WTC11 (cell line): ENCODE measurements at regions not wholly inside any gene's neighbourhood (a gene's known extent, or its start where the extent isn't known, plus 50 kb on each side); places are given as distances from the start of the nearest gene placed in this dataset.

Source experiments
- ATAC-seq: fragments of 200-7000 bp; cut with Tn5 transposase; 2 replicates; pipeline ENCODE4 v1.10.0; 2021; ENCODE audit warnings: mild to moderate bottlenecking, moderate library complexity
- CTCF ChIA-PET: fragments of 300-600 bp; sonication (Branson Sonifier 250); formaldehyde crosslinking; loops from one replicate; lab custom pipeline; 2021; ENCODE audit warnings: antibody characterized with exemption; lab: Charles Lee
- POLR2A ChIA-PET: fragments of 350-600 bp; sonication (Branson Sonifier 250); formaldehyde crosslinking; loops from one replicate; lab custom pipeline; 2021; ENCODE audit warnings: antibody characterized with exemption; lab: Charles Lee
- DNase-seq: peaks from one replicate; pipeline ENCODE4 v3.0.0; 2021; ENCODE audit warnings: low spot score
- H3K27ac Mint-ChIP-seq: 2 replicates; pipeline ENCODE4 v1.8.0; 2021; ENCODE audit warnings: mixed read lengths
- H3K27me3 Mint-ChIP-seq: 2 replicates; pipeline ENCODE4 v1.8.0; 2021; ENCODE audit warnings: low read depth, mild to moderate bottlenecking, moderate library complexity, mixed read lengths
- H3K36me3 Mint-ChIP-seq: 2 replicates; pipeline ENCODE4 v1.8.0; 2021; ENCODE audit warnings: mixed read lengths
- H3K4me1 Mint-ChIP-seq: 2 replicates; pipeline ENCODE4 v1.8.0; 2022; ENCODE audit warnings: mixed read lengths
- H3K4me3 Mint-ChIP-seq: 2 replicates; pipeline ENCODE4 v1.8.0; 2021; ENCODE audit warnings: mild to moderate bottlenecking, moderate library complexity, mixed read lengths
- H3K9me3 Mint-ChIP-seq: 2 replicates; pipeline ENCODE4 v1.8.0; 2021; ENCODE audit warnings: mixed read lengths
- CREB1 ChIP-seq: sonication (generic); formaldehyde crosslinking; IDR thresholded peaks from 2 replicates; pipeline ENCODE4 v1.8.0; 2023; ENCODE audit warnings: mild to moderate bottlenecking, missing genetic modification reagents
- E2F4 ChIP-seq: sonication (generic); formaldehyde crosslinking; IDR thresholded peaks from 2 replicates; pipeline ENCODE4 v1.8.1; 2022; ENCODE audit warnings: low read depth, mild to moderate bottlenecking, moderate library complexity, missing genetic modification reagents, borderline replicate concordance
- GABPB1 ChIP-seq: sonication (generic); formaldehyde crosslinking; IDR thresholded peaks from 2 replicates; pipeline ENCODE4 v1.8.1; 2023; ENCODE audit warnings: mild to moderate bottlenecking, missing genetic modification reagents
- IRF1 ChIP-seq: sonication (generic); formaldehyde crosslinking; IDR thresholded peaks from 2 replicates; pipeline ENCODE4 v1.8.0; 2023; ENCODE audit warnings: missing genetic modification reagents
- JAZF1 ChIP-seq: fragments of 250-450 bp; sonication (Bioruptor Pico); IDR thresholded peaks from 2 replicates; pipeline ENCODE4 v1.9.0; 2021; ENCODE audit warnings: moderate library complexity, mild to moderate bottlenecking, inconsistent platforms
- JUN ChIP-seq: sonication (generic); formaldehyde crosslinking; IDR thresholded peaks from 2 replicates; pipeline ENCODE4 v1.8.0; 2023; ENCODE audit warnings: mild to moderate bottlenecking, missing genetic modification reagents
- MAX ChIP-seq: sonication (generic); formaldehyde crosslinking; IDR thresholded peaks from 2 replicates; pipeline ENCODE4 v1.8.0; 2022; ENCODE audit warnings: mild to moderate bottlenecking, missing genetic modification reagents
- NR2C2 ChIP-seq: sonication (generic); formaldehyde crosslinking; IDR thresholded peaks from 2 replicates; pipeline ENCODE4 v1.8.0; 2022; ENCODE audit warnings: mild to moderate bottlenecking, missing genetic modification reagents
- PREB ChIP-seq: sonication (generic); formaldehyde crosslinking; IDR thresholded peaks from 2 replicates; pipeline ENCODE4 v1.8.1; 2022; ENCODE audit warnings: mild to moderate bottlenecking, missing genetic modification reagents, moderate library complexity, borderline replicate concordance
- RELA ChIP-seq: sonication (generic); formaldehyde crosslinking; IDR thresholded peaks from 2 replicates; pipeline ENCODE4 v1.8.1; 2022; ENCODE audit warnings: missing genetic modification reagents, mild to moderate bottlenecking, borderline replicate concordance
- RORB ChIP-seq: fragments of 250-450 bp; sonication (Bioruptor Pico); IDR thresholded peaks from 2 replicates; pipeline ENCODE4 v1.9.0; 2021; ENCODE audit warnings: mild to moderate bottlenecking
- SMAD3 ChIP-seq: sonication (generic); formaldehyde crosslinking; IDR thresholded peaks from 2 replicates; pipeline ENCODE4 v1.8.0; 2022; ENCODE audit warnings: missing genetic modification reagents, mild to moderate bottlenecking, borderline replicate concordance
- USF2 ChIP-seq: sonication (generic); formaldehyde crosslinking; IDR thresholded peaks from 2 replicates; pipeline ENCODE4 v1.8.1; 2023; ENCODE audit warnings: mild to moderate bottlenecking, missing genetic modification reagents, moderate library complexity
- ZNF423 ChIP-seq: fragments of 250-450 bp; sonication (Bioruptor Pico); IDR thresholded peaks from 2 replicates; pipeline ENCODE4 v2.1.2; 2022; ENCODE audit warnings: mild to moderate bottlenecking, moderate library complexity
- TF ChIP-seq, protein P1 (sequence below): sonication (generic); formaldehyde crosslinking; IDR thresholded peaks from 2 replicates; pipeline ENCODE4 v1.8.1; 2023; ENCODE audit warnings: mild to moderate bottlenecking, missing genetic modification reagents, borderline replicate concordance
- TF ChIP-seq, protein P2 (sequence below): sonication (generic); formaldehyde crosslinking; IDR thresholded peaks from 2 replicates; pipeline ENCODE4 v1.8.1; 2023; ENCODE audit warnings: mild to moderate bottlenecking, missing genetic modification reagents, moderate library complexity
- TF ChIP-seq, protein P3 (sequence below): sonication (generic); formaldehyde crosslinking; conservative IDR thresholded peaks from 2 replicates; pipeline ENCODE4 v1.8.1; 2023; ENCODE audit warnings: mild to moderate bottlenecking, low read depth, missing genetic modification reagents, moderate library complexity
- TF ChIP-seq, protein P4 (sequence below): fragments of 250-450 bp; sonication (Bioruptor Pico); conservative IDR thresholded peaks from 2 replicates; pipeline ENCODE4 v1.9.0; 2021; ENCODE audit warnings: mild to moderate bottlenecking
- TF ChIP-seq, protein P5 (sequence below): fragments of 250-450 bp; sonication (Bioruptor Pico); IDR thresholded peaks from 2 replicates; pipeline ENCODE4 v1.9.0; 2021; ENCODE audit warnings: mild to moderate bottlenecking

DNA sequence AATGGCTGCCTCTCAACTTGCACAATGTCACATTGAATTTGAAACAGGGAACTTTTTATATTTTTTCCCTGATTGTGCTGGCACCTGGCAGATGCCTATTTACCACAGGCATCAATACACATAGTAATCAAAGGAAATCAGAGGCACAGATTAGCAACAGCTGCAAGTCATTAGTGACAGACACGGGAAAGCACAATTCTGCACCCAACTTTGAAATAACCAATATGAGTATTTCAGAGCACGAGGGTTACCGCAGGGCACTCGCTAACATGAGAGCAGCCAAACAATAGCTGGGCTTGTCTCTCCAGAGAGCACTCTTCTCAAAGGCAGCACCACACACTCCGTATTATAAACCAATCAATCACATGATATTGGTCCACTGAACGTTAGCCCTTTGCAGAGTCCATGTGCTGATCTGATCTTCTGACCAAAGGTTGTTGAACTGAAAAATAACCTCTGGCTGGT lies 149.5 kb downstream of the RNF144B start:
- TF ChIP-seq E2F4 (CRISPR knock-in tag) (no peak), MAX (CRISPR knock-in tag) (no peak), PREB (CRISPR knock-in tag) (no peak), NR2C2 (CRISPR knock-in tag) (no peak), RELA (no peak), ZNF423 (CRISPR knock-in tag) (no peak), IRF1 (CRISPR knock-in tag) (no peak), CREB1 (no peak), GABPB1 (no peak), USF2 (no peak), JUN (no peak), RORB (CRISPR knock-in tag) (no peak), JAZF1 (CRISPR knock-in tag) (no peak), SMAD3 (CRISPR knock-in tag) (no peak)
- TF ChIP-seq, protein P1, sequence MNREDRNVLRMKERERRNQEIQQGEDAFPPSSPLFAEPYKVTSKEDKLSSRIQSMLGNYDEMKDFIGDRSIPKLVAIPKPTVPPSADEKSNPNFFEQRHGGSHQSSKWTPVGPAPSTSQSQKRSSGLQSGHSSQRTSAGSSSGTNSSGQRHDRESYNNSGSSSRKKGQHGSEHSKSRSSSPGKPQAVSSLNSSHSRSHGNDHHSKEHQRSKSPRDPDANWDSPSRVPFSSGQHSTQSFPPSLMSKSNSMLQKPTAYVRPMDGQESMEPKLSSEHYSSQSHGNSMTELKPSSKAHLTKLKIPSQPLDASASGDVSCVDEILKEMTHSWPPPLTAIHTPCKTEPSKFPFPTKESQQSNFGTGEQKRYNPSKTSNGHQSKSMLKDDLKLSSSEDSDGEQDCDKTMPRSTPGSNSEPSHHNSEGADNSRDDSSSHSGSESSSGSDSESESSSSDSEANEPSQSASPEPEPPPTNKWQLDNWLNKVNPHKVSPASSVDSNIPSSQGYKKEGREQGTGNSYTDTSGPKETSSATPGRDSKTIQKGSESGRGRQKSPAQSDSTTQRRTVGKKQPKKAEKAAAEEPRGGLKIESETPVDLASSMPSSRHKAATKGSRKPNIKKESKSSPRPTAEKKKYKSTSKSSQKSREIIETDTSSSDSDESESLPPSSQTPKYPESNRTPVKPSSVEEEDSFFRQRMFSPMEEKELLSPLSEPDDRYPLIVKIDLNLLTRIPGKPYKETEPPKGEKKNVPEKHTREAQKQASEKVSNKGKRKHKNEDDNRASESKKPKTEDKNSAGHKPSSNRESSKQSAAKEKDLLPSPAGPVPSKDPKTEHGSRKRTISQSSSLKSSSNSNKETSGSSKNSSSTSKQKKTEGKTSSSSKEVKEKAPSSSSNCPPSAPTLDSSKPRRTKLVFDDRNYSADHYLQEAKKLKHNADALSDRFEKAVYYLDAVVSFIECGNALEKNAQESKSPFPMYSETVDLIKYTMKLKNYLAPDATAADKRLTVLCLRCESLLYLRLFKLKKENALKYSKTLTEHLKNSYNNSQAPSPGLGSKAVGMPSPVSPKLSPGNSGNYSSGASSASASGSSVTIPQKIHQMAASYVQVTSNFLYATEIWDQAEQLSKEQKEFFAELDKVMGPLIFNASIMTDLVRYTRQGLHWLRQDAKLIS (CRISPR knock-in tag): no peak
- TF ChIP-seq, protein P2, sequence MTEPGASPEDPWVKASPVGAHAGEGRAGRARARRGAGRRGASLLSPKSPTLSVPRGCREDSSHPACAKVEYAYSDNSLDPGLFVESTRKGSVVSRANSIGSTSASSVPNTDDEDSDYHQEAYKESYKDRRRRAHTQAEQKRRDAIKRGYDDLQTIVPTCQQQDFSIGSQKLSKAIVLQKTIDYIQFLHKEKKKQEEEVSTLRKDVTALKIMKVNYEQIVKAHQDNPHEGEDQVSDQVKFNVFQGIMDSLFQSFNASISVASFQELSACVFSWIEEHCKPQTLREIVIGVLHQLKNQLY (CRISPR knock-in tag): no peak
- TF ChIP-seq, protein P3, sequence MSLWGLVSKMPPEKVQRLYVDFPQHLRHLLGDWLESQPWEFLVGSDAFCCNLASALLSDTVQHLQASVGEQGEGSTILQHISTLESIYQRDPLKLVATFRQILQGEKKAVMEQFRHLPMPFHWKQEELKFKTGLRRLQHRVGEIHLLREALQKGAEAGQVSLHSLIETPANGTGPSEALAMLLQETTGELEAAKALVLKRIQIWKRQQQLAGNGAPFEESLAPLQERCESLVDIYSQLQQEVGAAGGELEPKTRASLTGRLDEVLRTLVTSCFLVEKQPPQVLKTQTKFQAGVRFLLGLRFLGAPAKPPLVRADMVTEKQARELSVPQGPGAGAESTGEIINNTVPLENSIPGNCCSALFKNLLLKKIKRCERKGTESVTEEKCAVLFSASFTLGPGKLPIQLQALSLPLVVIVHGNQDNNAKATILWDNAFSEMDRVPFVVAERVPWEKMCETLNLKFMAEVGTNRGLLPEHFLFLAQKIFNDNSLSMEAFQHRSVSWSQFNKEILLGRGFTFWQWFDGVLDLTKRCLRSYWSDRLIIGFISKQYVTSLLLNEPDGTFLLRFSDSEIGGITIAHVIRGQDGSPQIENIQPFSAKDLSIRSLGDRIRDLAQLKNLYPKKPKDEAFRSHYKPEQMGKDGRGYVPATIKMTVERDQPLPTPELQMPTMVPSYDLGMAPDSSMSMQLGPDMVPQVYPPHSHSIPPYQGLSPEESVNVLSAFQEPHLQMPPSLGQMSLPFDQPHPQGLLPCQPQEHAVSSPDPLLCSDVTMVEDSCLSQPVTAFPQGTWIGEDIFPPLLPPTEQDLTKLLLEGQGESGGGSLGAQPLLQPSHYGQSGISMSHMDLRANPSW (CRISPR knock-in tag): no peak
- TF ChIP-seq, protein P4, sequence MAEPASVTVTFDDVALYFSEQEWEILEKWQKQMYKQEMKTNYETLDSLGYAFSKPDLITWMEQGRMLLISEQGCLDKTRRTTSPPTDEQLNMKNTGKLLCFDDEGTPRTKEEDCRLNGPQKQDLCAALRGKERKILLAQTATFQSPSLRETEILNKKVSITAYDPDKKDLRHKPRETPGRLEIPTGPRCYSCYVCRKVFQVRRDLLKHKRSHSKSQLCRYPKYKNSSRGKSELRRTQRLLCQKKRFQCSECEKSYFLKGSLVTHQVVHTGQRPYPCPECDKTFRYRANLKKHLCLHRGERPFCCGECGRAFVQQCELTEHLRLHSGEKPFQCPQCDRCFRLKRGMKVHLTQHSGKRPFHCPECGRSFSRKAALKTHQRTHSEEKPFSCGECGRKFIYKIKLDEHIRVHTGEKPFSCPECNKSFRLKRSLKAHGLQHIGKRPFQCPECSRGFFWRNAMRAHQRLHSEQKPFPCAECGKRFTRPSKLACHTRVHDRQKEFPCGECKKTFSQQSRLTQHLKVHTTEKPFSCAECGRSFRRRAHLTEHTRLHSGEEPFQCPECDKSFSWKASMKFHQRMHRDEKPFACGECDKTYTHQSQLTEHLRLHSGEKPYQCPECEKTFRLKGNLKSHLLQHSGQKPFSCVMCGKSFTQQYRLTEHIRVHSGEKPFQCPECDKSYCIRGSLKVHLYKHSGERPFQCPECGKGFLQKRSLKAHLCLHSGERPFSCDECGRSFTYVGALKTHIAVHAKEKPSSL (CRISPR knock-in tag): no peak
- TF ChIP-seq, protein P5, sequence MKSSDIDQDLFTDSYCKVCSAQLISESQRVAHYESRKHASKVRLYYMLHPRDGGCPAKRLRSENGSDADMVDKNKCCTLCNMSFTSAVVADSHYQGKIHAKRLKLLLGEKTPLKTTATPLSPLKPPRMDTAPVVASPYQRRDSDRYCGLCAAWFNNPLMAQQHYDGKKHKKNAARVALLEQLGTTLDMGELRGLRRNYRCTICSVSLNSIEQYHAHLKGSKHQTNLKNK: no peak
- H3K9me3 Mint-ChIP-seq: no peaks in the 10 kb centered on the region

More for the DNA sequence above, 149.5 kb downstream of the RNF144B start:
- H3K36me3 Mint-ChIP-seq: no peaks in the 10 kb centered on the region
- ATAC-seq (no peak), DNase-seq (no peak)
- no peaks in the 10 kb centered on the region; the same call in 1 of the 2 replicates for H3K27me3 Mint-ChIP-seq
- no peak overlapping the region for H3K27ac Mint-ChIP-seq
- no peak overlapping the region for H3K4me3 Mint-ChIP-seq
- CTCF ChIA-PET: no interaction called here
- POLR2A ChIA-PET: no interaction called here
- H3K4me1 Mint-ChIP-seq: peaks cover 9% of the 10 kb centered on the region
